Endothelial cell of umbilical vein (primary cell): ENCODE measurements at regions not wholly inside any gene's neighbourhood (a gene's known extent, or its start where the extent isn't known, plus 50 kb on each side); places are given as distances from the start of the nearest gene placed in this dataset.

Experiments
- BruUV-seq: library from RNA; stranded (reverse); fragments of 400-500 nt; replicated peaks from 2 replicates; lab custom pipeline; 2021; lab: Mats Ljungman, UMichigan
- CTCF ChIA-PET: fragments of 300-600, 350-600 bp; sonication (Branson Sonifier 250); formaldehyde crosslinking; loops from one replicate; lab custom pipeline; 2021; ENCODE audit warnings: antibody characterized with exemption, inconsistent platforms; lab: Charles Lee
- POLR2A ChIA-PET: fragments of 300-600, 350-600 bp; sonication (Branson Sonifier 250); formaldehyde crosslinking; loops from one replicate; lab custom pipeline; 2021; ENCODE audit warnings: antibody characterized with exemption, inconsistent platforms; lab: Charles Lee
- DNase-seq: peaks from one replicate; pipeline ENCODE4 v3.0.0-alpha.2; 2011; ENCODE audit warnings: low read depth, low spot score
- FAIRE-seq: peaks from 2 replicates; lab custom pipeline; 2011; peaks lifted over from hg19 to GRCh38; lab: Jason Lieb, UNC
- H2AFZ ChIP-seq: 2 replicates; pipeline ENCODE4 v1.6.0; 2012; ENCODE audit warnings: low read depth, low read length, control low read depth, inconsistent platforms
- H3K27ac ChIP-seq: 2 replicates; pipeline ENCODE4 v1.5.1; 2011; ENCODE audit warnings: low read depth, mild to moderate bottlenecking, control low read depth, low read length, moderate library complexity; ENCODE audit not compliant: insufficient read depth
- H3K27me3 ChIP-seq, 2 experiments: 2 replicates each; pipeline versions ENCODE4 v1.6.0 to v1.6.1; 2011; ENCODE audit warnings: low read length in 2 of 2, mixed read lengths in 1 of 2; ENCODE audit not compliant: control insufficient read depth in 2 of 2, insufficient read depth in 2 of 2
- H3K36me3 ChIP-seq, 2 experiments: 2 replicates in 1 of 2; 3 replicates in 1 of 2; pipeline ENCODE4 v1.5.1; 2011; ENCODE audit warnings: low read length in 2 of 2, mild to moderate bottlenecking in 1 of 2, moderate library complexity in 1 of 2; ENCODE audit not compliant: control insufficient read depth in 2 of 2, insufficient read depth in 2 of 2; ENCODE audit errors: extremely low read depth in 1 of 2
- H3K4me1 ChIP-seq: 3 replicates; pipeline ENCODE4 v1.5.1; 2011; ENCODE audit warnings: mild to moderate bottlenecking, low read length; ENCODE audit not compliant: control insufficient read depth, insufficient read depth; ENCODE audit errors: extremely low read depth
- H3K4me2 ChIP-seq: 2 replicates; pipeline ENCODE4 v1.6.1; 2011; ENCODE audit warnings: low read length, control low read depth, mixed read lengths; ENCODE audit not compliant: insufficient read depth
- H3K4me3 ChIP-seq, 3 experiments: fragments of 200-600 bp in 1 of 3; sonication (generic), shearing (Covaris generic) in 1 of 3; replicated peaks in 1 of 3; 2 replicates each; pipeline ENCODE4 v1.5.1; 2011 to 2016; ENCODE audit warnings: control low read depth in 3 of 3, low read length in 3 of 3, mild to moderate bottlenecking in 2 of 3, inconsistent platforms in 1 of 3, low read depth in 1 of 3, moderate library complexity in 1 of 3; ENCODE audit not compliant: insufficient read depth in 1 of 3
- H3K79me2 ChIP-seq: 2 replicates; pipeline ENCODE4 v1.6.0; 2012; ENCODE audit warnings: low read length, inconsistent platforms; ENCODE audit not compliant: control insufficient read depth, insufficient read depth
- H3K9ac ChIP-seq: replicated peaks from 2 replicates; pipeline ENCODE3; 2011; ENCODE audit warnings: low read length, control low read depth; ENCODE audit not compliant: insufficient read depth; ENCODE audit errors: extremely low read depth
- H3K9me1 ChIP-seq: replicated peaks from 3 replicates; pipeline ENCODE4 v1.6.0; 2011; ENCODE audit warnings: mild to moderate bottlenecking, low read length; ENCODE audit not compliant: control insufficient read depth, insufficient read depth; ENCODE audit errors: extremely low read depth
- H3K9me3 ChIP-seq: replicated peaks from 2 replicates; pipeline ENCODE4 v1.5.1; 2012; ENCODE audit warnings: low read length, inconsistent platforms; ENCODE audit not compliant: control insufficient read depth, insufficient read depth
- H4K20me1 ChIP-seq: replicated peaks from 2 replicates; pipeline ENCODE3; 2011; ENCODE audit warnings: mild to moderate bottlenecking, low read length; ENCODE audit not compliant: control insufficient read depth, insufficient read depth; ENCODE audit errors: extremely low read depth
- EZH2 ChIP-seq: IDR thresholded peaks from 2 replicates; pipeline ENCODE4 v1.6.1; 2012; ENCODE audit warnings: borderline replicate concordance, low read depth, mild to moderate bottlenecking, moderate library complexity, low read length, inconsistent platforms; ENCODE audit not compliant: severe bottlenecking
- FOS ChIP-seq: IDR thresholded peaks from 2 replicates; pipeline ENCODE4 v1.6.1; 2011; ENCODE audit warnings: mild to moderate bottlenecking, low read length, moderate library complexity, borderline replicate concordance; ENCODE audit not compliant: insufficient read depth
- GATA2 ChIP-seq: IDR thresholded peaks from 2 replicates; pipeline ENCODE4 v1.7.0; 2011; ENCODE audit warnings: low read depth, mild to moderate bottlenecking, moderate library complexity, mixed read lengths, low read length; ENCODE audit not compliant: insufficient read length, insufficient read depth
- JUN ChIP-seq: IDR thresholded peaks from 2 replicates; pipeline ENCODE4 v1.6.1; 2011; ENCODE audit warnings: borderline replicate concordance, low read depth; ENCODE audit not compliant: insufficient read length, insufficient read depth
- MAX ChIP-seq: IDR thresholded peaks from 2 replicates; pipeline ENCODE4 v1.6.1; 2011; ENCODE audit not compliant: insufficient read depth, insufficient read length
- MYC ChIP-seq: IDR thresholded peaks from one replicate; pipeline ENCODE4 v1.6.1; 2011; ENCODE audit warnings: mild to moderate bottlenecking, low read depth, low read length
- POLR2A ChIP-seq: IDR thresholded peaks from 2 replicates; pipeline ENCODE4 v1.6.1; 2012; ENCODE audit warnings: low read depth, mild to moderate bottlenecking, control low read depth, low read length
- POLR2AphosphoS5 ChIP-seq: IDR thresholded peaks from 2 replicates; pipeline ENCODE4 v1.6.1; 2012; ENCODE audit warnings: low read depth, mild to moderate bottlenecking, control low read depth, low read length, moderate library complexity; ENCODE audit not compliant: insufficient read depth
- dilution Hi-C: fragments of 300-500 bp; cut with MboI; formaldehyde crosslinking; loops from one replicate; pipeline ENCODE4 v1.15.0; 2019; ENCODE audit warnings: low sequenced_read_pairs; ENCODE audit not compliant: extremely low pct_ligation_motif_present
- intact Hi-C: fragments of 100-400 bp; cut with micrococcal nuclease; formaldehyde crosslinking; loops from one replicate; pipeline ENCODE4 v1.10.0; 2022
- TF ChIP-seq, protein P1 (sequence below), 2 donors: IDR thresholded peaks; 1 replicate in 1 of 2; 2 replicates in 1 of 2; pipeline ENCODE4 v1.5.1; 2011; ENCODE audit warnings: low read length in 2 of 2, mild to moderate bottlenecking in 2 of 2, moderate library complexity in 2 of 2, control low read depth in 1 of 2, inconsistent platforms in 1 of 2, low read depth in 1 of 2; ENCODE audit not compliant: insufficient read depth in 1 of 2; ENCODE audit errors: extremely low read depth in 1 of 2

DNA sequence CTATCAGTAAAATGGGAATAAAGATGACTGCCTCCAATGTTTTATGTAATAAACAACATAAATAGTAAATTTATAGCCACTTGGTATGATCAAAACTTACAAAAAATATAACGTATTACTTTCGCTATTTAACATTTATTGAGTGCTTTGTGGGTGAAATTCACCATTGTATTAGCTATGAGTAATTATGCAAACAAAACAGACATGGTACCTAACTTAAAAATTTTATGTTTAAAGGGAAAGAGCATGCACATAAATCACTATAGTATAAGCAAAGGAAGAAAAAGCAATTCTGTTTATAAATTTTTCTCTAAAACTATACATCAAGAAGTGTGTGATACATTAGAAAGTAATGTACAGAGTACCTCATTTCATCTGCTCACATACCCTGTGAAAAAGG is 1046.2 kb downstream of the NCAM2 start:
- Histone ChIP-seq H4K20me1 (no peaks in the 10 kb centered on the region), H3K9me3 (peaks cover 5% of the 10 kb centered on the region), H3K4me2 (no peak overlapping the region), H3K4me3 (no peak overlapping the region), H3K27me3 (no peaks in the 10 kb centered on the region), H3K9ac (no peak overlapping the region), H3K79me2 (no peaks in the 10 kb centered on the region), H3K4me1 (no peaks in the 10 kb centered on the region), H3K36me3 (no peaks in the 10 kb centered on the region), H3K9me1 (no peaks in the 10 kb centered on the region), H3K27ac (no peak overlapping the region), H2AFZ (no peak overlapping the region)
- BruUV-seq = no TSS peak
- intact Hi-C loops = no loop called here
- ChIA-PET POLR2A (no interaction called here), CTCF (no interaction called here)
- TF ChIP-seq GATA2 (no peak), POLR2A (no peak), MYC (no peak), FOS (no peak), MAX (no peak), POLR2AphosphoS5 (no peak), JUN (no peak), EZH2 (no peak)
- TF ChIP-seq, protein P1, sequence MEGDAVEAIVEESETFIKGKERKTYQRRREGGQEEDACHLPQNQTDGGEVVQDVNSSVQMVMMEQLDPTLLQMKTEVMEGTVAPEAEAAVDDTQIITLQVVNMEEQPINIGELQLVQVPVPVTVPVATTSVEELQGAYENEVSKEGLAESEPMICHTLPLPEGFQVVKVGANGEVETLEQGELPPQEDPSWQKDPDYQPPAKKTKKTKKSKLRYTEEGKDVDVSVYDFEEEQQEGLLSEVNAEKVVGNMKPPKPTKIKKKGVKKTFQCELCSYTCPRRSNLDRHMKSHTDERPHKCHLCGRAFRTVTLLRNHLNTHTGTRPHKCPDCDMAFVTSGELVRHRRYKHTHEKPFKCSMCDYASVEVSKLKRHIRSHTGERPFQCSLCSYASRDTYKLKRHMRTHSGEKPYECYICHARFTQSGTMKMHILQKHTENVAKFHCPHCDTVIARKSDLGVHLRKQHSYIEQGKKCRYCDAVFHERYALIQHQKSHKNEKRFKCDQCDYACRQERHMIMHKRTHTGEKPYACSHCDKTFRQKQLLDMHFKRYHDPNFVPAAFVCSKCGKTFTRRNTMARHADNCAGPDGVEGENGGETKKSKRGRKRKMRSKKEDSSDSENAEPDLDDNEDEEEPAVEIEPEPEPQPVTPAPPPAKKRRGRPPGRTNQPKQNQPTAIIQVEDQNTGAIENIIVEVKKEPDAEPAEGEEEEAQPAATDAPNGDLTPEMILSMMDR (IDR thresholded peaks at IDR 0.05; ENCODE audit: extremely low read depth in 1 of 2, insufficient read depth in 1 of 2, low read depth in 1 of 2, low read length in 2 of 2) = no peak
- dilution Hi-C loops = no loop called here
- FAIRE-seq = no peak
- no peak for DNase-seq
